Esophagus muscularis mucosa (tissue), 3 donors: ENCODE measurements at regions not wholly inside any gene's neighbourhood (a gene's known extent, or its start where the extent isn't known, plus 50 kb on each side); places are given as distances from the start of the nearest gene placed in this dataset.

Experiments used
- CTCF ChIP-seq, 3 experiments: fragments of 200-600 bp in 2 of 3; fragments of 450-650 bp in 1 of 3; sonication (generic) in 2 of 3; IDR thresholded peaks; one replicate each; pipeline ENCODE4 v1.5.1; 2017 to 2019; ENCODE audit warnings: antibody characterized with exemption in 3 of 3, mild to moderate bottlenecking in 2 of 3, moderate library complexity in 1 of 3
- POLR2A ChIP-seq: fragments of 450-650 bp; IDR thresholded peaks from one replicate; pipeline ENCODE4 v1.6.1; 2017; ENCODE audit warnings: antibody characterized with exemption, moderate library complexity, mild to moderate bottlenecking, low read depth
- POLR2AphosphoS5 ChIP-seq, 2 donors: sonication (generic); formaldehyde crosslinking; IDR thresholded peaks; one replicate each; pipeline ENCODE4 v1.6.1; 2017; ENCODE audit warnings: antibody characterized with exemption in 2 of 2

GRCh38 chr5:174665347-174665746 lies 59.0 kb upstream of the MSX2 start:
- TF ChIP-seq CTCF (IDR thresholded peaks at IDR 0.05), result no peak
- TF ChIP-seq POLR2A, result no peak
- no peak for TF ChIP-seq POLR2AphosphoS5 (IDR thresholded peaks at IDR 0.05)
